ENCODE measurements at regions not wholly inside any gene's neighbourhood (a gene's known extent, or its start where the extent isn't known, plus 50 kb on each side); places are given as distances from the start of the nearest gene placed in this dataset.

GRCh38 chr2:234863043-234863934 is 88.5 kb upstream of the SH3BP4 start:
- TF ChIP-seq POLR2A (IDR thresholded peaks at IDR 0.05) (no peak), CTCF (IDR thresholded peaks at IDR 0.05) (no peak)
